GM19043 (cell line): ENCODE measurements at regions not wholly inside any gene's neighbourhood (a gene's known extent, or its start where the extent isn't known, plus 50 kb on each side); places are given as distances from the start of the nearest gene placed in this dataset.

Experiments
- ATAC-seq: cut with Tn5 transposase; IDR thresholded peaks from one replicate; pipeline ENCODE4 v1.9.1; 2021; ENCODE audit warnings: low read depth; ENCODE audit not compliant: unreplicated experiment

- ATAC-seq = no peak
Measured at GRCh38 chr18:72470391-72470790, 73.8 kb downstream of the CBLN2 start.

- no peak for ATAC-seq
Measured at GRCh38 chr18:72468021-72468710, 76.0 kb downstream of the CBLN2 start.

GRCh38 chr18:72460210-72460680, 83.9 kb downstream of the CBLN2 start:
- no peak for ATAC-seq

- ATAC-seq = no peak
Measured at GRCh38 chr18:72458271-72458670, 85.9 kb downstream of the CBLN2 start.

- no peak for ATAC-seq
Measured at GRCh38 chr18:72456802-72457201, 87.3 kb downstream of the CBLN2 start.

- no peak for ATAC-seq
Measured at GRCh38 chr18:72452328-72452727, 91.8 kb downstream of the CBLN2 start.

- no peak for ATAC-seq
Measured at GRCh38 chr18:72444798-72445155, 99.4 kb downstream of the CBLN2 start.

- no peak for ATAC-seq
Measured at GRCh38 chr18:72444111-72444797, 99.9 kb downstream of the CBLN2 start.

- no peak for ATAC-seq
Measured at GRCh38 chr18:72436401-72436800, 107.7 kb downstream of the CBLN2 start.

- ATAC-seq = no peak
Measured at GRCh38 chr18:72433756-72434155, 110.4 kb downstream of the CBLN2 start.

GRCh38 chr18:72427721-72428120, 116.4 kb downstream of the CBLN2 start:
- ATAC-seq = no peak

- ATAC-seq = no peak
Measured at GRCh38 chr18:72419914-72420313, 124.2 kb downstream of the CBLN2 start.

- no peak for ATAC-seq
Measured at GRCh38 chr18:72412927-72413326, 131.2 kb downstream of the CBLN2 start.

GRCh38 chr18:72411261-72411660, 132.9 kb downstream of the CBLN2 start:
- ATAC-seq = no peak

GRCh38 chr18:72410399-72410798, 133.7 kb downstream of the CBLN2 start:
- ATAC-seq = no peak

- ATAC-seq = no peak
Measured at GRCh38 chr18:72409903-72410302, 134.2 kb downstream of the CBLN2 start.

- no peak for ATAC-seq
Measured at GRCh38 chr18:72407048-72407447, 137.1 kb downstream of the CBLN2 start.

GRCh38 chr18:72391951-72392350, 152.2 kb downstream of the CBLN2 start:
- ATAC-seq = no peak

- ATAC-seq = no peak
Measured at GRCh38 chr18:72391427-72391826, 152.7 kb downstream of the CBLN2 start.

- ATAC-seq = no peak
Measured at GRCh38 chr18:72378016-72378415, 166.1 kb downstream of the CBLN2 start.

GRCh38 chr18:72376256-72376655, 167.9 kb downstream of the CBLN2 start:
- no peak for ATAC-seq

- ATAC-seq = no peak
Measured at GRCh38 chr18:72375618-72376017, 168.5 kb downstream of the CBLN2 start.
